Upper lobe of left lung (tissue), 4 donors: ENCODE measurements at regions not wholly inside any gene's neighbourhood (a gene's known extent, or its start where the extent isn't known, plus 50 kb on each side); places are given as distances from the start of the nearest gene placed in this dataset.

Experiments used
- CTCF ChIP-seq, 6 experiments: fragments of 450-650 bp in 4 of 6; fragments of 200-600 bp in 2 of 6; sonication (generic) in 2 of 6; IDR thresholded peaks; one replicate each; pipeline ENCODE4 v1.5.1; 2016 to 2019; ENCODE audit warnings: antibody characterized with exemption in 6 of 6
- POLR2A ChIP-seq, 4 donors: fragments of 450-650 bp; IDR thresholded peaks; one replicate each; pipeline ENCODE4 v1.5.1; 2016 to 2017; ENCODE audit warnings: antibody characterized with exemption in 4 of 4, mild to moderate bottlenecking in 2 of 4
- POLR2AphosphoS5 ChIP-seq, 2 donors: sonication (generic); formaldehyde crosslinking; IDR thresholded peaks; one replicate each; pipeline ENCODE4 v1.5.1; 2017; ENCODE audit warnings: antibody characterized with exemption in 2 of 2

GRCh38 chr10:8640301-8640700 lies 585.8 kb downstream of the GATA3 start:
- TF ChIP-seq CTCF (IDR thresholded peaks at IDR 0.05) (no peak), POLR2A (IDR thresholded peaks at IDR 0.05) (no peak), POLR2AphosphoS5 (IDR thresholded peaks at IDR 0.05) (no peak)
